Progenitor cell of endocrine pancreas (in vitro differentiated cells): ENCODE measurements at regions not wholly inside any gene's neighbourhood (a gene's known extent, or its start where the extent isn't known, plus 50 kb on each side); places are given as distances from the start of the nearest gene placed in this dataset.

Experiments
- DNase-seq: peaks from one replicate; pipeline ENCODE4 v3.0.0; 2021; ENCODE audit warnings: low spot score; ENCODE audit not compliant: unreplicated experiment
- H3K27ac Mint-ChIP-seq: 2 replicates; pipeline ENCODE4 v1.8.0; 2021; ENCODE audit warnings: mild to moderate bottlenecking, moderate library complexity, mixed read lengths
- H3K27me3 Mint-ChIP-seq: 2 replicates; pipeline ENCODE4 v1.8.0; 2021; ENCODE audit warnings: mixed read lengths
- H3K36me3 Mint-ChIP-seq: 2 replicates; pipeline ENCODE4 v1.8.0; 2022; ENCODE audit warnings: mixed read lengths; ENCODE audit not compliant: insufficient read depth
- H3K4me1 Mint-ChIP-seq: 2 replicates; pipeline ENCODE4 v1.8.0; 2021; ENCODE audit warnings: low read depth, mixed read lengths
- H3K4me3 Mint-ChIP-seq: 2 replicates; pipeline ENCODE4 v1.8.0; 2021; ENCODE audit warnings: low read depth, mild to moderate bottlenecking, moderate library complexity, mixed read lengths
- H3K9me3 Mint-ChIP-seq: 2 replicates; pipeline ENCODE4 v1.8.0; 2021; ENCODE audit warnings: low read depth, mixed read lengths
- TF ChIP-seq, protein P1 (sequence below): fragments of 200-600 bp; sonication (generic); IDR thresholded peaks from one replicate; pipeline ENCODE4 v1.5.0; 2021; ENCODE audit warnings: antibody characterized with exemption, mild to moderate bottlenecking; ENCODE audit not compliant: unreplicated experiment

DNA sequence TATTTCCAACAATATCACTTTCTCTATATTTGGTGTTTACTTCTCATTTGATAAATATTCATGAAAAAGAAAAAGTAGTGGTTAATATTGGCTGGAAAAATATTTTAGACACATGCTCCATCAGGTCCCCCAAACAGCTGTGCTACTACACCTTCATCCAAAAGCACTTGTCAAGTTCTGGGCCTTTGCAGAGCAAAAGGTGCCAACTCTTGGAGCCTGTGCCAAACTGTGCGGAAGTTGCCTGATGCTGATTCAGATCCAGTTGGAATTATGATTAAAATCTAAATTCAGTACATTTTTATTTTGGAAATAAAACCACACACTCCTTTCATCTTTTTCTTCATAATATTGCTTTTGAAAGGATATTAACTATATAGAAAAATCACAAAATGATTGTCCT, 1497.4 kb upstream of the CADM2 start:
- TF ChIP-seq, protein P1, sequence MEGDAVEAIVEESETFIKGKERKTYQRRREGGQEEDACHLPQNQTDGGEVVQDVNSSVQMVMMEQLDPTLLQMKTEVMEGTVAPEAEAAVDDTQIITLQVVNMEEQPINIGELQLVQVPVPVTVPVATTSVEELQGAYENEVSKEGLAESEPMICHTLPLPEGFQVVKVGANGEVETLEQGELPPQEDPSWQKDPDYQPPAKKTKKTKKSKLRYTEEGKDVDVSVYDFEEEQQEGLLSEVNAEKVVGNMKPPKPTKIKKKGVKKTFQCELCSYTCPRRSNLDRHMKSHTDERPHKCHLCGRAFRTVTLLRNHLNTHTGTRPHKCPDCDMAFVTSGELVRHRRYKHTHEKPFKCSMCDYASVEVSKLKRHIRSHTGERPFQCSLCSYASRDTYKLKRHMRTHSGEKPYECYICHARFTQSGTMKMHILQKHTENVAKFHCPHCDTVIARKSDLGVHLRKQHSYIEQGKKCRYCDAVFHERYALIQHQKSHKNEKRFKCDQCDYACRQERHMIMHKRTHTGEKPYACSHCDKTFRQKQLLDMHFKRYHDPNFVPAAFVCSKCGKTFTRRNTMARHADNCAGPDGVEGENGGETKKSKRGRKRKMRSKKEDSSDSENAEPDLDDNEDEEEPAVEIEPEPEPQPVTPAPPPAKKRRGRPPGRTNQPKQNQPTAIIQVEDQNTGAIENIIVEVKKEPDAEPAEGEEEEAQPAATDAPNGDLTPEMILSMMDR: no peak
- no peak overlapping the region for H3K27ac Mint-ChIP-seq
- H3K4me1 Mint-ChIP-seq: no peaks in the 10 kb centered on the region
- H3K27me3 Mint-ChIP-seq: no peaks in the 10 kb centered on the region
- no peak for DNase-seq
- no peaks in the 10 kb centered on the region for H3K9me3 Mint-ChIP-seq
- no peak overlapping the region for H3K4me3 Mint-ChIP-seq
- H3K36me3 Mint-ChIP-seq: no peaks in the 10 kb centered on the region

DNA sequence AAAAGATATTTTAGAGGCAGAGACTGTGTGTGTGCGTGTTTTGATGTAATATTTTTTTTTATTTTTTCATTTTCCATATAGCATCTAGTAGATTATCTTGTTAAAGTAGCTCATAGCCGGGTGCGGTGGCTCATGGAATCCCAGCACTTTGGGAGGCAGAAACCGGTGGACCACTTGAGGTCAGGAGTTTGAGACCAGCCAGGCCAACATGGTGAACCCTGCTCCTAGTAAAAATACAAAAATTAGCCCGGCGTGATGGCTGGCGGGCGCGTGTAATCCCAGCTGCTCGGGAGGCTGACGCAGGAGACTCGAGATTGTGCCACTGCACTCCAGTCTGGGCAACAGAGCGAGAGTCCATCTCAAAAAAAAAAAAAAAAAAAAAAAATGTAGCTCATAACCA, 1481.2 kb upstream of the CADM2 start:
- no peaks in the 10 kb centered on the region for H3K4me1 Mint-ChIP-seq
- no peak overlapping the region for H3K27ac Mint-ChIP-seq
- no peak overlapping the region for H3K4me3 Mint-ChIP-seq
- no peaks in the 10 kb centered on the region for H3K36me3 Mint-ChIP-seq
- TF ChIP-seq, protein P1: no peak
- H3K9me3 Mint-ChIP-seq: peaks cover 4% of the 10 kb centered on the region
- H3K27me3 Mint-ChIP-seq: no peaks in the 10 kb centered on the region
- DNase-seq: no peak

DNA sequence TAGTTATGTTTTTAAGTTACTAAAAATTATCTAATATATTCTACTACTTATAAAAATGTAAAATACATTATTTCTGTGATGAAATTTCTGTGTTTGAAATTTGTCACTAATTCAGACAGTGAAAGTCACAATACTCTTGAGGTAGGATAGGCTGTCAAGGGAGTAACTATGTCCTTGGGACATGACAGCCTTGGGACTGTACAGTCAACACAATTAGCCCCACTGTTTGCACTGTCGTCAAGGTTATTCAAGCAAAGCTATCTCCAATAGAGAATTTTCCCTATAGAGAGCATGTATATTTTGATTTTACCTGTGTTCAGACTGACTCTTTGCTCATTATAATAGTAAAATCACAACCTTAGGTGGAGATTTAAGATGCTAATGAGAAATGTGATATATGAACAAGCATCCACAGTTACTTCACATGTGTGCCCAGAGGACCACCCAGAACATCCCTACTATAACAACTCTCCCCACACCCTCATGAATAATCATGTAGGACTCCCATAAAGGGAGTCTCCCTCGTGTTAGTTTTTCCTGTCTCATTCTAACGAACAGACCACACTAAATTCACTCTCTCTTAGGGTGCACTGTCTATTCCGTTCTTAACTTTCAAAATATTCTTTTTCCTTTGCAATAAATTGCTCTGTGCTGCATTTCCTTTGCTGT, 1476.3 kb upstream of the CADM2 start:
- Mint-ChIP-seq H3K9me3 (no peaks in the 10 kb centered on the region), H3K36me3 (no peaks in the 10 kb centered on the region), H3K4me3 (no peak overlapping the region), H3K4me1 (no peaks in the 10 kb centered on the region), H3K27ac (no peak overlapping the region), H3K27me3 (no peaks in the 10 kb centered on the region)
- no peak for DNase-seq
- TF ChIP-seq, protein P1: no peak

DNA sequence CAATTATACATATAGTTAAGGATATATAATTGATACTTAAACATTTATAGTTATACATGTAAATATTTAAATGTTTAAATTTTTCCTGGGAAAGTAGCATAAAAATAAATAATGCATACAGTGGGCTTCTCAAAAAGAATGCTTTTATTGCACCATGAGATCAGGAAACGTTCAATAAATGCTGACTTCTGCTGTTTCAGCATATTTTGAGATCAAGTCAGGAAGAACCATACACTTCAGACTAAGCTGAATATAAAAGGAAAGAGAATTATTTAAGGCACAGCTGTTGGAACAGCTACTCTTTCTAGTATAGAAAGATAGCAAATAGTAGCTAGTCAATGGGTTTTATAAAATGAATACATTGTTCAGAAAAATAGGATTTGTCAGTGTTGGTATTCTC, 1462.3 kb upstream of the CADM2 start:
- H3K27me3 Mint-ChIP-seq: no peaks in the 10 kb centered on the region
- no peak overlapping the region for H3K27ac Mint-ChIP-seq
- TF ChIP-seq, protein P1: no peak
- H3K36me3 Mint-ChIP-seq: no peaks in the 10 kb centered on the region
- no peak overlapping the region for H3K4me3 Mint-ChIP-seq
- no peaks in the 10 kb centered on the region for H3K9me3 Mint-ChIP-seq
- no peak for DNase-seq
- no peaks in the 10 kb centered on the region for H3K4me1 Mint-ChIP-seq

DNA sequence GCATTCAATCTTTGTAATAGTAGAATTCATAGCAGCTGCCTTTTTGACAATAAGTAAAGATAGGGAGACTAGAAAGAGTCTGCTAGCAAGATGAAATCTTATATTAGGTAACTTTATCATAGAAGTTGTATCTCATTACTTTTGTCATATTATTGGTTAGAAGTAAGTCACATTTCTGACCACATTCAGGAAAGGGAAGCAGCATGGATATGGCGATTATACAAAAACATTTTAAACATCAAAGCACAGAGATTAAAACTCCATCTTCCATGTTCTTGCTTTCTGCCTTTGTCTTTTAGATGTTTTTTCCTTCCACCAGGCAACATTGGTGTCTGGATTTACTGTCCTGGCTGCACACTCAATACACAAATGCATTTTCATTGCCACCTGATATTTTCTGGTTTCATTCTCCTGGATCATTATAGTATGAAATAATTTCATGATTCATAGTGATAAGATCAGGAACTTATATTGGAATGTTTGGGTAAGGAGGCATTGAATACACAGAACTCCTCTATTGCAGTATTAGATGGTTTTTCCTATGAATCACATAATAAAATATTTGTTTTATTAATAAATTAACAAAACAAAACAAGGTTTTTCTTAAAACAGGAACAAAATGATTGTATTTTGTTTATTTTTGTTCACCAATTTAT, 1460.3 kb upstream of the CADM2 start:
- no peaks in the 10 kb centered on the region for H3K9me3 Mint-ChIP-seq
- TF ChIP-seq, protein P1: no peak
- H3K27me3 Mint-ChIP-seq: no peaks in the 10 kb centered on the region
- H3K27ac Mint-ChIP-seq: no peak overlapping the region
- H3K36me3 Mint-ChIP-seq: no peaks in the 10 kb centered on the region
- H3K4me3 Mint-ChIP-seq: no peak overlapping the region
- no peaks in the 10 kb centered on the region for H3K4me1 Mint-ChIP-seq
- no peak for DNase-seq
